22Rv1 (cell line): ENCODE measurements at regions not wholly inside any gene's neighbourhood (a gene's known extent, or its start where the extent isn't known, plus 50 kb on each side); places are given as distances from the start of the nearest gene placed in this dataset.

Experiments
- H3K27ac ChIP-seq: fragments of 450-650 bp; 2 replicates; pipeline ENCODE4 v1.5.1; 2017
- ZFX ChIP-seq: fragments of 450-650 bp; IDR thresholded peaks from 2 replicates; pipeline ENCODE4 v1.6.1; 2017; ENCODE audit warnings: antibody characterized with exemption, borderline replicate concordance
- TF ChIP-seq, protein P1 (sequence below): fragments of 450-650 bp; IDR thresholded peaks from 2 replicates; pipeline ENCODE4 v1.5.1; 2017; ENCODE audit warnings: mild to moderate bottlenecking

DNA sequence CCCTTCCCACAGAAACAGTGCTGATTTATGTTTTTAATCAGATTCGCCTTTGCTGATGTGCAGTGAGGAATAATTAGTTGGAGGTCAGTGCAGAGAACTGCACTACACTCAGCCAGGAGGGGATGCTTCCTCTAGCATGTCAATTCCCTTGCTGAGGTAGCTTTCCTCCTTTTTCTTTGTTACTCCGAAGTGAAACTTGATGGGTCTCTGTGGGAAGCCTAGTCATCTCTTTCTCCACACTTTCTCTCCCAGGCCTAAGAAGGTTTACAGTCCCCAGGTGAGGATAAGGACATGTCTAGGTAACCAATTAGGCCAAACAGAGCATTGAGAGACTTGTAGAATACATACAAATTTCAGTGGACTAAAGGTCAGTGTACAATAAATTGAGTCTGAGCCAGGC is 461.8 kb downstream of the KIF4B start:
- TF ChIP-seq, protein P1, sequence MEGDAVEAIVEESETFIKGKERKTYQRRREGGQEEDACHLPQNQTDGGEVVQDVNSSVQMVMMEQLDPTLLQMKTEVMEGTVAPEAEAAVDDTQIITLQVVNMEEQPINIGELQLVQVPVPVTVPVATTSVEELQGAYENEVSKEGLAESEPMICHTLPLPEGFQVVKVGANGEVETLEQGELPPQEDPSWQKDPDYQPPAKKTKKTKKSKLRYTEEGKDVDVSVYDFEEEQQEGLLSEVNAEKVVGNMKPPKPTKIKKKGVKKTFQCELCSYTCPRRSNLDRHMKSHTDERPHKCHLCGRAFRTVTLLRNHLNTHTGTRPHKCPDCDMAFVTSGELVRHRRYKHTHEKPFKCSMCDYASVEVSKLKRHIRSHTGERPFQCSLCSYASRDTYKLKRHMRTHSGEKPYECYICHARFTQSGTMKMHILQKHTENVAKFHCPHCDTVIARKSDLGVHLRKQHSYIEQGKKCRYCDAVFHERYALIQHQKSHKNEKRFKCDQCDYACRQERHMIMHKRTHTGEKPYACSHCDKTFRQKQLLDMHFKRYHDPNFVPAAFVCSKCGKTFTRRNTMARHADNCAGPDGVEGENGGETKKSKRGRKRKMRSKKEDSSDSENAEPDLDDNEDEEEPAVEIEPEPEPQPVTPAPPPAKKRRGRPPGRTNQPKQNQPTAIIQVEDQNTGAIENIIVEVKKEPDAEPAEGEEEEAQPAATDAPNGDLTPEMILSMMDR: no peak
- no peak for TF ChIP-seq ZFX
- H3K27ac ChIP-seq: no peak overlapping the region

DNA sequence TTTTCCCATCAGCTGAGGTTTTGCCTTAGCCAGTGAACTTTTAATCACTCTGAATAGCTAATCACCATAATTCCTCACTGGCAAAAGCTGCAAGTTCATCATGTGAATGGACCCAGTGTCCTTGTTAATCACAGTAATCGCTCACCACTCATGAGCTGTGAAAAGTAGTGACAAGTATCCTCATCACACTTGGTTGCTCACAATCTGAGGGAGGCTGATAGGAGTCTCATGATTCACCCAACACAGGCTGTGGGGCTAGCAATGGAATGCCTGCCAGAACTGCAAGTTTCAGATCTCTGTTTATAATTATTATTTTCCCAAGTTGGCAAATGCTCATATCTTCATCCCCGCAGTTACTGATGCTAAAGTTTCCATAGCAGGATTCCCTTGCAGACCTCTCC is 467.2 kb downstream of the KIF4B start:
- no peak overlapping the region for H3K27ac ChIP-seq

GRCh38 chr5:155481182-155481581 is 467.6 kb downstream of the KIF4B start:
- TF ChIP-seq, protein P1: no peak
- no peak for TF ChIP-seq ZFX
- H3K27ac ChIP-seq: no peak overlapping the region

More for the DNA sequence above, 467.2 kb downstream of the KIF4B start:
- TF ChIP-seq ZFX: no peak
- TF ChIP-seq, protein P1: no peak

GRCh38 chr5:155482428-155482827 is 468.9 kb downstream of the KIF4B start:
- TF ChIP-seq ZFX: no peak
- TF ChIP-seq, protein P1: no peak
- no peak overlapping the region for H3K27ac ChIP-seq

- no peak overlapping the region for H3K27ac ChIP-seq
- TF ChIP-seq ZFX: no peak
These were observed 471.8 kb downstream of the KIF4B start for GRCh38 chr5:155485386-155485785.

GRCh38 chr5:155489949-155490348 is 476.4 kb downstream of the KIF4B start:
- H3K27ac ChIP-seq: no peak overlapping the region
- no peak for TF ChIP-seq ZFX

- no peak for TF ChIP-seq ZFX
- TF ChIP-seq, protein P1: no peak
- H3K27ac ChIP-seq: no peak overlapping the region
These were observed 478.6 kb downstream of the KIF4B start for GRCh38 chr5:155492191-155492590.

DNA sequence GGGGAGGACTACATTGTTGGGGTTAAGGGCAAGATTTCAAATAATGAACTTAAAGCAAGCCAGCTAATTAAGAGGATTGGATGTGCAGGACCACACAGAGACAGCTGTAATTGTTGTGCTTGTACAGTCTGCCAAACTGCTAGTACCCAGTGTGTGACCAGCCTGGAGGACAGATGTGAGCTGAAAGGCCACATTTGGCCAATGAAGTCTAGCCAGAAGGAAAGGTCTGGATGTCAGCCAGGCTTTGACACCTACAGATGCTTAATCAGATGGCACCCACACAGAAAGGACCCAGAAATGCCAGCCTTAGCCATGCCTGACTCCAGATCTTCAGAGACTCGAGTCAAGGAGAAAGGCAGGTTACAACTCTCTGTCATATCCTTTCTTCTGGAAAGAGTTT is 491.1 kb downstream of the KIF4B start:
- TF ChIP-seq, protein P1: no peak
- H3K27ac ChIP-seq: no peak overlapping the region

GRCh38 chr5:155507363-155507762 is 493.8 kb downstream of the KIF4B start:
- TF ChIP-seq, protein P1: no peak
- TF ChIP-seq ZFX: no peak
- no peak overlapping the region for H3K27ac ChIP-seq
